HPDE6-E6E7 (cell line): ENCODE measurements at regions not wholly inside any gene's neighbourhood (a gene's known extent, or its start where the extent isn't known, plus 50 kb on each side); places are given as distances from the start of the nearest gene placed in this dataset.

Experiments used
- DNase-seq: peaks from one replicate; pipeline ENCODE4 v3.0.0; 2011; ENCODE audit warnings: missing footprints; ENCODE audit errors: extremely low spot score

- no peak for DNase-seq
These were observed 552.3 kb upstream of the JARID2 start for GRCh38 chr6:14693301-14694192.

- DNase-seq: no peak
These were observed 551.6 kb upstream of the JARID2 start for GRCh38 chr6:14694308-14694707.

- no peak for DNase-seq
These were observed 550.3 kb upstream of the JARID2 start for GRCh38 chr6:14695579-14695978.

GRCh38 chr6:14696367-14696766, 549.5 kb upstream of the JARID2 start:
- no peak for DNase-seq

- no peak for DNase-seq
These were observed 548.4 kb upstream of the JARID2 start for GRCh38 chr6:14697427-14697826.

- no peak for DNase-seq
These were observed 545.9 kb upstream of the JARID2 start for GRCh38 chr6:14699803-14700601.

- no peak for DNase-seq
These were observed 543.9 kb upstream of the JARID2 start for GRCh38 chr6:14701946-14702345.

GRCh38 chr6:14702678-14703077, 543.2 kb upstream of the JARID2 start:
- DNase-seq: no peak

GRCh38 chr6:14703586-14703985, 542.3 kb upstream of the JARID2 start:
- DNase-seq: no peak

GRCh38 chr6:14704383-14705271, 541.2 kb upstream of the JARID2 start:
- DNase-seq: no peak

- no peak for DNase-seq
These were observed 540.0 kb upstream of the JARID2 start for GRCh38 chr6:14705841-14706377.

GRCh38 chr6:14706378-14706929, 539.4 kb upstream of the JARID2 start:
- peak; percentile 61 for DNase-seq

- DNase-seq: no peak
These were observed 538.6 kb upstream of the JARID2 start for GRCh38 chr6:14707276-14707675.

GRCh38 chr6:14707971-14708465, 537.9 kb upstream of the JARID2 start:
- DNase-seq: no peak

- no peak for DNase-seq
These were observed 536.7 kb upstream of the JARID2 start for GRCh38 chr6:14709066-14709670.

GRCh38 chr6:14709900-14710299, 536.0 kb upstream of the JARID2 start:
- DNase-seq: no peak

- no peak for DNase-seq
These were observed 535.4 kb upstream of the JARID2 start for GRCh38 chr6:14710421-14710820.

- peak; percentile 58 for DNase-seq
These were observed 534.7 kb upstream of the JARID2 start for GRCh38 chr6:14711056-14711703.

GRCh38 chr6:14711704-14712379, 534.0 kb upstream of the JARID2 start:
- DNase-seq: no peak
